H9 (cell line): ENCODE measurements at regions not wholly inside any gene's neighbourhood (a gene's known extent, or its start where the extent isn't known, plus 50 kb on each side); places are given as distances from the start of the nearest gene placed in this dataset.

Experiments used
- DNase-seq: peaks from one replicate; pipeline ENCODE4 v3.0.0-alpha.2; 2017
- H2AFZ ChIP-seq: one replicate; pipeline ENCODE4 v1.6.1; 2013; ENCODE audit warnings: mild to moderate bottlenecking, low read length, control low read depth, moderate library complexity
- H2AK5ac ChIP-seq: 2 replicates; pipeline ENCODE4 v1.6.1; 2013; ENCODE audit warnings: low read length, control low read depth, mixed read lengths; ENCODE audit not compliant: insufficient read length
- H2BK120ac ChIP-seq: one replicate; pipeline ENCODE4 v1.6.1; 2013; ENCODE audit warnings: low read depth, mild to moderate bottlenecking, low read length, control low read depth, inconsistent platforms; ENCODE audit not compliant: poor library complexity, severe bottlenecking
- H2BK12ac ChIP-seq: 2 replicates; pipeline ENCODE4 v1.6.1; 2013; ENCODE audit warnings: low read length, control low read depth, mixed read lengths, low read depth; ENCODE audit not compliant: insufficient read length
- H2BK15ac ChIP-seq: 2 replicates; pipeline ENCODE4 v1.6.1; 2013; ENCODE audit warnings: low read depth, low read length, control low read depth
- H2BK20ac ChIP-seq: one replicate; pipeline ENCODE4 v1.6.1; 2013; ENCODE audit warnings: low read depth, mild to moderate bottlenecking, low read length, control low read depth, inconsistent platforms; ENCODE audit not compliant: poor library complexity, severe bottlenecking
- H2BK5ac ChIP-seq: 2 replicates; pipeline ENCODE4 v1.6.1; 2013; ENCODE audit warnings: low read length, control low read depth, mixed read lengths; ENCODE audit not compliant: insufficient read length
- H3K14ac ChIP-seq: 2 replicates; pipeline ENCODE4 v1.6.1; 2013; ENCODE audit warnings: low read length, control low read depth; ENCODE audit not compliant: insufficient read depth
- H3K18ac ChIP-seq: 2 replicates; pipeline ENCODE4 v1.6.1; 2013; ENCODE audit warnings: low read depth, mild to moderate bottlenecking, mixed read lengths, low read length, control low read depth; ENCODE audit not compliant: insufficient read length
- H3K23ac ChIP-seq: 2 replicates; pipeline ENCODE4 v1.6.1; 2013; ENCODE audit warnings: low read length, control low read depth, mixed read lengths, low read depth; ENCODE audit not compliant: insufficient read length
- H3K23me2 ChIP-seq: 2 replicates; pipeline ENCODE4 v1.6.1; 2013; ENCODE audit warnings: low read depth, mild to moderate bottlenecking, mixed read lengths, low read length, control low read depth; ENCODE audit not compliant: insufficient read length, poor library complexity, severe bottlenecking
- H3K27ac ChIP-seq: 2 replicates; pipeline ENCODE4 v1.5.1; 2013; ENCODE audit warnings: low read length, control low read depth, mixed read lengths, low read depth; ENCODE audit not compliant: insufficient read length
- H3K27me3 ChIP-seq: 2 replicates; pipeline ENCODE4 v1.6.1; 2013; ENCODE audit warnings: low read length, control low read depth, inconsistent platforms; ENCODE audit not compliant: insufficient read depth
- H3K4ac ChIP-seq: 2 replicates; pipeline ENCODE4 v1.6.1; 2013; ENCODE audit warnings: low read depth, mild to moderate bottlenecking, control low read depth, inconsistent platforms, low read length, moderate library complexity
- H3K4me1 ChIP-seq: 2 replicates; pipeline ENCODE4 v1.6.1; 2013; ENCODE audit warnings: low read length, control low read depth, inconsistent platforms; ENCODE audit not compliant: insufficient read depth
- H3K4me2 ChIP-seq: 2 replicates; pipeline ENCODE4 v1.6.1; 2013; ENCODE audit warnings: low read length, control low read depth, mixed read lengths; ENCODE audit not compliant: insufficient read length, insufficient read depth
- H3K56ac ChIP-seq: 2 replicates; pipeline ENCODE4 v1.6.1; 2013; ENCODE audit warnings: low read depth, mild to moderate bottlenecking, mixed read lengths, low read length, control low read depth; ENCODE audit not compliant: insufficient read length
- H3K79me1 ChIP-seq: 2 replicates; pipeline ENCODE4 v1.6.1; 2013; ENCODE audit warnings: low read depth, mild to moderate bottlenecking, moderate library complexity, low read length, control low read depth, inconsistent platforms; ENCODE audit not compliant: insufficient read depth, poor library complexity, severe bottlenecking
- H3K79me2 ChIP-seq: 2 replicates; pipeline ENCODE4 v1.6.1; 2013; ENCODE audit warnings: low read length, control low read depth, inconsistent platforms; ENCODE audit not compliant: insufficient read depth
- H3K9ac ChIP-seq: 2 replicates; pipeline ENCODE4 v1.6.1; 2013; ENCODE audit warnings: low read length, control low read depth, mixed read lengths; ENCODE audit not compliant: insufficient read length; ENCODE audit errors: extremely low read depth
- H3K9me3 ChIP-seq: one replicate; pipeline ENCODE4 v1.6.1; 2013; ENCODE audit warnings: low read depth, low read length, inconsistent platforms; ENCODE audit not compliant: control insufficient read depth
- H3T11ph ChIP-seq: one replicate; pipeline ENCODE4 v1.6.1; 2013; ENCODE audit warnings: mild to moderate bottlenecking, low read length, control low read depth, inconsistent platforms
- H4K20me1 ChIP-seq: one replicate; pipeline ENCODE4 v1.6.1; 2013; ENCODE audit not compliant: control insufficient read depth, insufficient read length, insufficient read depth
- H4K5ac ChIP-seq: 2 replicates; pipeline ENCODE4 v1.6.1; 2013; ENCODE audit warnings: low read depth, mild to moderate bottlenecking, mixed read lengths, low read length, control low read depth; ENCODE audit not compliant: insufficient read length
- H4K8ac ChIP-seq: replicated peaks from 2 replicates; pipeline ENCODE4 v1.6.1; 2013; ENCODE audit warnings: low read length, control low read depth, mixed read lengths, low read depth; ENCODE audit not compliant: insufficient read length
- H4K91ac ChIP-seq: 2 replicates; pipeline ENCODE4 v1.6.1; 2013; ENCODE audit warnings: low read depth, mild to moderate bottlenecking, moderate library complexity, mixed read lengths, low read length, control low read depth; ENCODE audit not compliant: insufficient read length
- H3K27ac Mint-ChIP-seq, 3 experiments: 2 replicates in 2 of 3; 3 replicates in 1 of 3; pipeline ENCODE4 v1.8.0; 2020 to 2021; ENCODE audit warnings: mixed read lengths in 3 of 3, mild to moderate bottlenecking in 1 of 3, moderate library complexity in 1 of 3
- H3K27me3 Mint-ChIP-seq: 2 replicates; pipeline ENCODE4 v1.8.0; 2021; ENCODE audit warnings: low read depth, mild to moderate bottlenecking, moderate library complexity, mixed read lengths
- H3K36me3 Mint-ChIP-seq, 3 experiments: 2 replicates in 2 of 3; 3 replicates in 1 of 3; pipeline ENCODE4 v1.8.0; 2020 to 2021; ENCODE audit warnings: low read depth in 3 of 3, mixed read lengths in 3 of 3; ENCODE audit not compliant: insufficient read depth in 1 of 3
- H3K4me1 Mint-ChIP-seq, 2 experiments: 2 replicates each; pipeline ENCODE4 v1.8.0; 2020; ENCODE audit warnings: mixed read lengths in 2 of 2
- H3K4me3 Mint-ChIP-seq, 2 experiments: 2 replicates in 1 of 2; 3 replicates in 1 of 2; pipeline ENCODE4 v1.8.0; 2020 to 2021; ENCODE audit warnings: mild to moderate bottlenecking in 2 of 2, mixed read lengths in 2 of 2, moderate library complexity in 1 of 2
- H3K9me3 Mint-ChIP-seq, 2 experiments: 2 replicates in 1 of 2; 3 replicates in 1 of 2; pipeline ENCODE4 v1.8.0; 2020; ENCODE audit warnings: mild to moderate bottlenecking in 2 of 2, mixed read lengths in 2 of 2, moderate library complexity in 1 of 2
- CTCF ChIP-seq: fragments of 200-600 bp; sonication (generic); conservative IDR thresholded peaks from 3 replicates; pipeline ENCODE4 v1.8.0; 2021; ENCODE audit warnings: antibody characterized with exemption, mild to moderate bottlenecking
- WGBS: extraction: QIAGEN DNeasy Blood & Tissue Kit; methylation state at CpG from one replicate; pipeline ENCODE4 v1.1.7; 2013; ENCODE audit warnings: missing lambda C conversion rate, low lambda C conversion rate, mixed read lengths; ENCODE audit not compliant: insufficient read length; ENCODE audit errors: extremely low coverage; 5-methylcytosine and 5-hydroxymethylcytosine counted together

- DNase-seq: no peak
- peaks cover 1% of the 10 kb centered on the region for H3K27me3 Mint-ChIP-seq
- Histone ChIP-seq H4K20me1 (no peaks in the 10 kb centered on the region), H3K56ac (no peak overlapping the region), H3K79me2 (no peaks in the 10 kb centered on the region), H3K4me1 (peaks cover 2% of the 10 kb centered on the region; the same call in 1 of the 2 replicates), H4K8ac (no peak overlapping the region), H2BK120ac (no peak overlapping the region), H3T11ph (no peak overlapping the region), H3K4me2 (no peak overlapping the region), H4K91ac (no peak overlapping the region), H3K23me2 (no peaks in the 10 kb centered on the region), H2BK15ac (no peak overlapping the region), H3K79me1 (no peaks in the 10 kb centered on the region), H3K23ac (no peak overlapping the region), H4K5ac (no peak overlapping the region), H2BK5ac (no peak overlapping the region), H3K9ac (no peak overlapping the region), H2AK5ac (no peak overlapping the region), H2BK12ac (no peak overlapping the region), H3K9me3 (no peaks in the 10 kb centered on the region), H3K14ac (no peak overlapping the region), H3K27ac (no peak overlapping the region), H2AFZ (no peak overlapping the region), H3K4ac (no peak overlapping the region), H3K18ac (no peak overlapping the region), H3K27me3 (no peaks in the 10 kb centered on the region), H2BK20ac (no peak overlapping the region)
- no CpG with 5 or more reads among the region's 2 CpGs for WGBS
- H3K4me1 Mint-ChIP-seq: peaks cover 22 to 34% of the 10 kb centered on the region in 2 experiments
- no peak for TF ChIP-seq CTCF
- no peak overlapping the region for H3K27ac Mint-ChIP-seq
- no peak overlapping the region for H3K4me3 Mint-ChIP-seq
- peaks cover 8 to 10% of the 10 kb centered on the region in 2 experiments; a peak in 2 of 5 replicates for H3K9me3 Mint-ChIP-seq
- H3K36me3 Mint-ChIP-seq: peaks cover 0 to 8% (median 4%) of the 10 kb centered on the region in 3 experiments; a peak in 4 of 7 replicates
Measured at GRCh38 chr13:48851707-48852106, 124.0 kb upstream of the FNDC3A start.
